ENCODE measurements at regions not wholly inside any gene's neighbourhood (a gene's known extent, or its start where the extent isn't known, plus 50 kb on each side); places are given as distances from the start of the nearest gene placed in this dataset.
A peak's percentile ranks its signal among the peaks of the same experiment; 100 is the strongest.
"Not testable (repeated sequence)": the region's sequence is repeated elsewhere in the genome, so short reads cannot be mapped to it uniquely, and the experiment has no call there.

DNA sequence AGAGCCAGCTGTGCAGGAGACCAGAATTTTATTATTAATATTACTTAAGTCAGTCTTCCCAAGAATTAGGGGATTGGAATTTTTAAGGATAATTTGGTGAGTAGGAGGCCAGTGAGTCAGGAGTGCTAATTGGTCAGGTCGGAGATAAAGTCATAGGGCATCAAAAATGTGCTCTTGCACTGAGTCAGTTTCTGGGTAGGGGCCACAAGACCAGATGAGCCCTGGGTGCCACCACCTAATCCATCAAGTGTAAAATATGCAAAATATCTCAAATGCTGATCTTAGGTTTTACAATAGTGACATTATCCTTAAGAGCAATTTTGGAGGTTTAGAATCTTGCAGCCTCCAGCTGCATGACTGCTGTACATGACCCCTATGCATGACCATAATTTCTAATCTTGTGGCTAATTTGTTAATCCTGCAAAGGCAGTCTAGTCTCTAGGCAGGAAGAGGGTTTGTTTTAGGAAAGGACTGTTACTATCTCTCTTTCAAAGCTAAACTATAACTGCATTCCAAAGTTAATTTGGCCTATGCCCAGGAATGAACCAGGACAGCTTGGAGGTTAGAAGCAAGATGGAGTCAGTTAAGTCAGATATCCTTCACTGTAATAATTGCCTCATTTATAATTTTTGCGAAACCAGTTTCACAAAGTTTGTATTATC, 215.9 kb downstream of the RNF152 start:
- DNase-seq: no peak

DNA sequence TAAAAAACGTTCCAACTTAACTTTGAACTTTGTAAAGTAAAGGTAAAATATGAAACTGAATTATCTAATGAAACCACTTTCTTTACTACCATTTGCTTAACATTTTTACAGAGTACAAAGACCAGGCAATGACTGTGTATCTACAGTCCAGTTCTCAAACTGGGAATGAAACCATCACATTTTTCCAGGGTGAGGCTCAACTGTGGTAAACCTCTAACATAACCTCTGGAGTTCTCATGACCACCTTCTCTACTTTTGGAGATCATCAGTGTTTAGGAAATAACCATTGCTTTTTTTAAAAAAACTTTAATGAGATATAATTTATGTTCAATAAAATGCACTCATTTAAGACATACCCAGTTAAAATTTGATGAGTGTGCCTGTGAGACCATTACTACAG, 223.5 kb downstream of the RNF152 start:
- DNase-seq: no peak

DNA sequence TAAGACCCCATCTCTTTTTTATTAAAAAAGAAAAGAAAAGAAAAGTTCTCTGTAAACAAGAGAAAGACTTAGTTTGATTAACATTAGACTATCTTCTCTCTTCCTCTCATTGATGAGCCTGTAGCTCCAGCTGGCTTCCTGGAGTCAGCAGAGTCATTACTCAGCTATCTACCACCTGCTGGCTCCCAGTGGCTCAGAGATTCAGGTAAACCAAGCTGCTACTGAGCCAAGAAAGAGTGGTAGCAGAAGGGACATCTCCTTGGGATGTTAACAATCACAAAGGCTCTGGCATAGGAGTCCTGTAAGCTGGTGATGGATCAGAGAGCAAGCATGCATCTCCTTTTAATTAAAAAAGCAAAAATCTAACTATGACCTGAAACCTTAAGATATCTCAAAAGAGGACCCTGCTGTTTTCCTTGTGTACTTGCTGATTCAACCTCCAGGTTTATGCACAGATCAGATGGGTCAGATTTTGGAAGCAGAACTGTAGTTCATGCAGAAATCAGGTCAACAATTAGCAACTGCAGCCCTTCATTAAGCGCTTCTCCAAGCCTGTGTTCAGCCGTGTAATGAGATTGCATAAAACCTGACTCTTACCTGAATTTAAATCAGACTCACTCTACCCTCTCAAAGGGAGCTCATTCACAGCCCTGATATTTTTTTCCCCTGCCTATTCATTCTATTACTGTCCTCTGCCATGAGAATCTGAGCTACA, 225.8 kb downstream of the RNF152 start:
- DNase-seq: no peak

DNA sequence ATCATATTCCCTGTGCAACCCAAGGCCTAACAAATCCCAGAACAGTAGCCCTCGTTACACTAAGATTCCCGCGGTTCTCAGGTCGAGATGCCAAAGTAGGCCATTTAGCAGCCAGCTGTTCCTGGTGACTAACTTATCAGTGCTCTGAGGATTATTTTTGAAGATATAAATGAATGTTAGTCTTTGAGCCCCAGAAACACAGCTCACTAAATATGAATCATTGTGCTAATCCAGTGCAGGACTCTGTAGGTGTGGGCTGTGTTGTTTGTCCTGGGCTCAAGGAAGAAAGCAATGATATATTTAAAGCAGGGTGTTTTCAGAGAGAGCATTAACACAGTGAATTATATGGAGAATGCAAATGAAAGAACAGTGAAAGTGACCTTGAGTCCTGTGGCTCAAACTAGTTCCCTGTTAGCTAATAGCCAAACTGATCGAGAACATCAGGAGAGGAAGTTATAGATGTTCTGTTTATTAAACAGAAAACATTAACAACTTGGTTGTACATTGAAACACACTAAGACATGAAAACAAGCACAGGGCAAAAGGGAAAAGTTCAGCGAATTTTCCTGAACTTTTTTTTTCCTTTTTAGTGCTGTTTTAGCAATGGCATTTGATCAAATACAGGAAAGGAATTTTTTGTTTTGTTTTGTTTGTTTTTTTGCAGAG, 228.3 kb downstream of the RNF152 start:
- DNase-seq: no peak

DNA sequence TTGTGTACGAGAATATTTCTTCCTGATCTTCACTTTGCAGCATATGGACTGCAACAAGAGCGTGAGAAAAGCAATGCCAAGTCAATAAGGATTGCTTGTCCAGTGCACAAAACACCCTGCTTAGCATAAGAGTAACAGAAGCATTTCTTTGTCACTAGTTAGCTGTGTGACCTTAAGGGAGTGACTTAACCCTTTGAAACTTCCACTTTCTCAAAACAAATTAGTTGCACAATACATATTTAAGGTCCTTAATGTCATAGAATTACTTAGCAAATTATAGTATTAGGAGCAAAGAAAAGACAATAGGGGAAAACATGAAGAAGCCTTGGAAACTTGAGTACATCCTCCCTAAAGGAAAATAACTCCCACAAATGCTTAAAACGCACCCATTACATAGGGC, 230.1 kb downstream of the RNF152 start:
- no peak for DNase-seq

DNA sequence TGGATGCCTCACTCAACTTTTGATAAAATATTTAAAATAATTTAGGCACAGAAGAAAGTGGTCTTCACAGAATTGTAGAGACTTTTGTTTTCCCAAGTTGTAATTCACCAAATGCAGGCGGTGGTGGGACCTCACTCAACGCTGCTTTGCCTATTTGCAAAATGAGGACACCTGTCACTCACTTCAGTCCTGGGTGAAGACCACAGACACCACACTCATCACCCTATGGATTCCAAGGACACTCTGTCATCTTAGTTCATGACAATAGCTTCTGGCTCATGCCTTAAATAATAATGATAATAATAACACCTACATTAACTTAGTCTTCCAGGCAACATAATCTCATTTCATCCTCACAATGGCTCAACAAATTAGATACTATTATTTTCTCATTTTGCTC, 234.4 kb downstream of the RNF152 start:
- DNase-seq: no peak

DNA sequence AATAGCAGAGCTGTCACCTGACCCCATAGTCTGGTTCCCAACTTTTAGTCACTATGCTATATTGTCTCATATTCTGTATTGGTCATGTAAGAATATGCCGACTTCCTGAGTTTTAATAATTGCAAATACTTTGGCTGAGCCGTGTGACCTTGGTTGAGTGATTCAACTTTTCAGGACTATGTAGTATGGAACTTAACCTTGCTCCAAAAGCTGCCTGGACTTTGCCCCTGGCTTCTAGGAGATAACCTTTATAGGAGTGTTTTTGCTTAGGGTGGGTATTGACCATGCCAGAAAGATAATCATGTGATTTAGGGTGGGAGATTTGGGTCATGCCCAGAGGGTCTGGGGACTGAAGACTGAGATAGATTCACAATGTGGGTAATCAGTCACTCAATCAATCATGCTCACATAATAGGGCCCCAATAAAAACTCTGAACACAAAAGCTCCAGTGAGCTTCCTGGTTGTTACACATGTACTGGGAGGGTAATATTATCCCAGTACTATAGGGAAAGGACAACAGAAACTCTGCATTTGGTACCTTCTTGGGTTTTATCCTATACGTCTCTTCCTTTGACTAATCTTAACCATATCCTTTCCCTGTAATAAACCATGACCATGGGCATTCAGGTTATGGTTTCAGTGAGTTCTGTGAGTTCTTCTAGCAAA, 235.6 kb downstream of the RNF152 start:
- no peak for DNase-seq

DNA sequence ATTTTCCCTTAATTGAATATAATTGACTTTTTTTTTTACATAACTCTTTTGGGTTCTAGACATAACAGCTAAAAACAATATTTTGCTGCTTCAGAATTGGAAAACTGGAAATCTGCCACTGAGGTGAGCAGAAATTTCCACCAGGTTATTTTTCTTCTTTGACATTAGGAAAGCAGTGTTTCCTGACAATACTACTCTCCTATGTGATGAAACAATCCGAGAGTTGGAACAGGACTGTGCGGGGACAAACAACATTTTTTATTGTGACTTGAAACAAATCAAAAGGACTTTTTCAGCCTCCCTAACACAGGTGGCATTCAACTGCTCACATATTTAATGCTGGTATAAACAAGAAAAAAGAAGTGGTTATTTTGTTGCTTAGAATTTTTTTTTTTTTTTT, 237.2 kb downstream of the RNF152 start:
- DNase-seq: no peak

DNA sequence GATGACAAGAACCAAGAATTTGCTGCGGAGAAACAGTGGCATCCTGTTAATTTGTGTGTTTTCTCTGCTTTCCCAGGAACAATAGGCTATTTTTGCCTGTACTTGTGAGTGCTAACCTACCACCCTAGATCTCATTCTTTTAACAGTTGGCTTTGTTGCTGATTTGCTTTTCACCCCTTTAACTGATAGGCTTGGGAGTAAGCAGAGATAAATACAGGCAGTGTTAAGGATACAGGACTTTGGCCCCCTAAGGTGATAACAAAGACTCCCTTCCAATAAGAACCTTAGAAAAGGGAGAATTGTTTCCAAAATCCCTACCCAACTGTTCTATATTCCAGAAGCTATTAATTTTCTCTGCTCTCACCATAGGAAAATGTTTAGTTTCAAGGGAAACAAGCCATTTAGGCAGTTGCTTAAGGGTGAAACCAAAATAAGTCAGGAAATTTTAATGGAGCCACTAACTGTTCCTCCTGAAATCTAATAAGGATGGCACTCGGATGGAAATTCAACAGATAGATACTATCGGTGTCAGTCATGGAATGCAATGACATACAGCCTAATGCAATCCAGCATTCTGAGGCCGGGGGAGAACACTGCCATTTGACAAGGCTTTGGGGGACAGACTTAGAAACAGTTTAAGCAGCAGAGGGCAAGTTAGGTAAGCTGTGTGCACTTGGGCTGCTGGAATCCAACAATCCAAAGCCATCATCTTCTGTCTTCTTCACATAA, 238.8 kb downstream of the RNF152 start:
- DNase-seq: no peak

DNA sequence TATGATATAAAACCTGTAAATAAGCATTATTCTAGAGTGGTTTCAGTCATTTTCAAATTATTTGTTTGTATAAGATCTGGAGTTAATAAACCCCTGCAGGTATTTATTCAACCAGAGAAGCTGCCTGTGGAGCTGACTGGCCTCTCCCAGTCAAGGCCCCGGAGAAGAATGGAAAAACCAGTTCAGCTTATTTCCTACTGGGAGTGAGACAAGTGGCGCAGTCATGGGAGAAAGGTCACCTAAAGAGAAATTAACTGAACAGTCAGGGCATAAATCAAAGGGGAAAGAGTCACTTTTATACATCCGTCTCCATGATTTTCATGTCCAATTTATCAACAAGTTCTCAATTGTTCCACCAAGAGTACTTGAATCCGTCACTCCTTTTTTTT, 240.9 kb downstream of the RNF152 start:
- DNase-seq: peak; percentile 22

DNA sequence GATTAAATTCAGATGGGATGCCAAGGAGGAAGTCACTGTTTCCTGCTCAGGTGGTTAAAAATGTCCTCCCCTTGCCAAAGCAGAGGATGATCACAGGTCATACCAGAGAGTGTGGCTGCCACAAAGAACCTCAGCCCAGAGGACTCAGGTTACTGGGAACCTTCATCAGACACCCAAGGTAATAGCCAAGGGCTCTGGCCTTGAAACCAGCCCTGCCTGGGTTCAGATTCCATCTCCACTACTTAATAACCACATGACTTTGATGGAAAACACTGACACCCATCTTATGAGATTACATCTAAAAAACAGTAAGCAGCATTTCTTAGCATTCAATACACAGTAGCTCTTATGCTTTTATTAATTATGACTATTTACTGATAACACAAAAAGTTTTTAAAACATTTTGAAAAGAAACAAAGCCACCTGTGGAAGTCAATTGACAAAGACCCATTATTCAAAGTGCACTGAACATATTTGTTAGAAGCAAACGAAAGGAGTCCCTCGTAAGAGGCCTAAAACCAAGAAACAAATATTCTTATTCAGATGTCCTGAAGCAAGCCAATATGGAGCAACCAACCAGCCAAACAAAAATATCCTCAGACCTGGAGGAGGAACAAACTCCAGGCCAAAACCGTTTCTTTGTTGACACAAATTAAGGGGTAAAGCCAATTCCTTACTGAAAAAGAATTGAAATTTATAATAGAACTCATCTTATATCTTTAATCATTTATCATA, 241.5 kb downstream of the RNF152 start:
- no peak for DNase-seq

DNA sequence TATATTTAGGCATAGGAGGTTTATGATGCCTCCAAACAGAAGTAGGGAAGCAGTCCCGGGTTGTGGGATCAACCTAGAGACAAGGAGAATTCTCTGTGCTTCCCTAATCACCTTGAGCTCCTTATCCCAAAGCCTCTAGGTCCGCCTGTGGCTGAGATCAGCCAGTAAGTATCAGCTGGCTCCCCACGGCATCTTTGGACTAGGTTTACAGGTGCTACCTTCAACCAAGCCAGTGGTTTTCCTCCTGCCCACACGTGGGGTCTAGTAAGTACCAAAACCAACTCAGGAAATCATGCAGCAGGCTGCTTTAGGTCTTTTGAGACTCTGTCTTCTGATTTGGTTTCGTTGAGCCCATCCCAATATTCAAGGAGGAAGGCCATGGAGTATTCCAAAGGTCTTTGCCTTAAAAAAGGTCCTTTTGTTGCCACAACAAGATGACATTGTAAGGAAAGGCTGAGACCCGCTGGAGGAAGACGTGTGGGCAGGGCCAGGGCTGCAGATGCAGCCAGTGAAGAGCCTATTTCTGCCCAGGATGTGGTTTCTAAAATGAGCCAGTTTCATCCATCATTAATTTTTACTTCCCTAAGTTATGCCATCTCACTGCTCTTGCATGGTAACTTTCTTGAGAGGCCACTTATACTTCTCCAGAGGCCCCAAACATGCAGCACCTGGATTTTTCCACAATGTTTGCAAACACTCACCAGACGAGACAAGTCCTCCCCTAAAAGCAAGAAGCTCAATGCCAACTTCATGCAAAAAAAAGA, 248.7 kb downstream of the RNF152 start:
- peak; percentile 47 for DNase-seq

DNA sequence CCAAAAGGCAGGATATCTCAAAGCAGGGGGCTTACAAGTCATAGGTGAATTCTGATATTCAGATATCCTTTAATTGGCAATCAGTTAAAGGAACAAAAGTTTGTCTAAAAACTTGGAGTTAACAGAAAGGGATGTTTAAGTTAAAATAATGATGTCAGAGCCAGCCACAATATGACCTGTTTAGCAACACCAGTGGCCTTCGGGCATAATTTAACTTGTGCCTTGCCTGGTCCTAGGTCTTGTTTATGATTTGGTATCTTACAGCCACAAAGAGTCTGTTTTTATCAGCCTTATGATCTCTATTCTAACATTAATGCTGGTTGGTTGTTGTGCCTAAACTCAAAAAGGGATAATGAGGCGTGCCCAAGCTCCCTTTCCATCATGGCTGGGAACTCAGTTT, 252.9 kb downstream of the RNF152 start:
- no peak for DNase-seq

DNA sequence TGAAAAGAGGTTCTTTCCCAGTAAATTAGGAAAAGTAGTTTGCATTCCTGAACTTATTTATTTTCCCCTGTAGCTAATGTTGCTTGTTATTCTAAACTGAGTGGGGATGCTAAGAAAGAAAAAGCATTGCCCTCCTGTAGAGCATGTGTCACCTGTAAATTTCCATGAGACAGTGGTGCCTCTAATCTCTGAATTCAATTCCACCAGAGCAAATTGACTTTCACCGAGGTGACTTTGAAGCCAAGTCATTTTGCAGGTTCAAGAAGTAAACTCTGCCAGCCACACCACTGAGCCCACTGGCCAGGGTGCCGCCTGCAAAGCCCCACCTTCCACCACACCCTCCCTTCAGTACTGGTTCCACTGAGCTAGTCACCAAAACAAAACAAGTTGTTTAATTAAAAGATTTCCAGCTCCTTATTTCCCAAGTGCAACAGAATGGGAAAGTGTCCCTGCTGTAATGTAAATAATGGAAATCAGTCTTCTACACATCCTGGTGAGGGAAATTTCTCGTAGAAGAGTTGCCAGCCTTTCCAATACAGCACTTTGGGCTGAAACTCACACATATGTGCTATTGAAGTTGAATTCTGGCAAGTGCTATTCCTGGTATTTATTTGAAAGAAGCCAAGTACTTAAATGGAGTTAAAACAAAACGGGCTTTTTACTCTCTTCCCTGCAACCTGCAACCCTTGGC, 254.8 kb downstream of the RNF152 start:
- DNase-seq: no peak

DNA sequence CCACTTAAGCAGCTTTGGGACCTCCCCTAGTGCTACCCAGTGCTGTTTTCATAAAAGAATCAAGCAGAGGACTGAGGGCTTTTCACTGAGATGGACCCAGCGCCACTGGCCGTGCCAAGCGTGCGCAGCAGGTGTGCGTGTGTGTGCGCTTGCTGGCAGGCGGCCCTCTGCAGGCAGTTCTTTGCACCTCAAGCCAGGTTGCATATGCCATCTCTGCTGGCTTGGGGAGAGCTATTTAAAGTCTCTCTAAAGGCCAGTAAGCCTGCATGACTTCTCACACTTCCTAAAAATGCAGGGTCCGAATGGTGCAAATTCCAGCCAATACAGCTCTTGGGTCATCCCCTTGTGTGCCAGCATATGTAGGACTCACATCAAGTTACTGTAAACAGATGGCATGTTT, 255.5 kb downstream of the RNF152 start:
- peak; percentile 57 for DNase-seq

DNA sequence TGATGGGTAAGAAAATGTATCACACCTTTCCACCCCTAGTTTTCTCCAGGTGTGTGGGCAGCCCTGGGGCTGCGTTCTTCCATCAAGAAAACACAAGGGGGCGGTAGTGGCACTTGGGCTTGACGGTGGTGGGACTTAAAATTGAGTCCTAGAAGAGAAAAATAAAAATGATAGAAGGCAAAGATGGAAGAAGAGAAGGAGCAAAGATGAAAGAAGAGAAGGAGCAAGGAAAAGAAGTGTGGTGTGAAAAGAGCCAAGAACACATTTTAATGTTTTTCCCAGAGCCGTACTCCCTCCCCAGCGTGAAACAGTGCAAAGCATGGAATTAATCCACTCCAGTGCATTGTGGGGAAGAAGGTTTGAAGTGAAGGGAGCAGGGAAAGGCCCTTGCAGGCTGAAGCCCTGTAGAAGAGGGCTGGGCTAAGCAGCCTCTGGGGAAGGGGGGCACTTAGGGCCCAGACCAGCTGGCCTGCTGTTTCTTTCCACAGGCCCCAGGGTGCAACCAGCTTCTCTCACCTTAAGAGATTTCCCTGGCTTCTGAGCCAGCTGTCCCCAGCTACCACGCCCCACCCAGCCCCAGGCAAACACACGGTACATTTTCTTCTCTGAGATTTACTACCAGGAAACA, 256.8 kb downstream of the RNF152 start:
- peak; percentile 68 for DNase-seq

DNA sequence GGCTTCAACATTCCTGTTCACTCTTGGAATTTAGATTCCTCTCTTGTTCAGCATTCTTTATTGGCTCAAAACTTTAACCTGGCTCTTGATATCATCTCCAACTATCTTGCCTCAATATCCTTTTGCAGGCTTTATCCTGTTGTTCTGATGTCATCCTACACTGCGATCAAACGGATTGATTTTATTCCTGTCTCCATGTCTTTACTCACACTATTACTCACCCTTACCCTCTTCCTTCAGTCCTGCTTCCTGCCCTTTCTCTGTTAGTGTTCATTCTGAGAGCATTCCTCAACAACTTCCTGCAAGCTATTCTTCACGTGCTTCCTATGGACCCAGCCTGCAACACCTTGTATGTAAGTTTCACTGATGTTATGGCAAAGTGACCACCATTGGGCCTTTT, 264.7 kb downstream of the RNF152 start:
- DNase-seq: no peak

DNA sequence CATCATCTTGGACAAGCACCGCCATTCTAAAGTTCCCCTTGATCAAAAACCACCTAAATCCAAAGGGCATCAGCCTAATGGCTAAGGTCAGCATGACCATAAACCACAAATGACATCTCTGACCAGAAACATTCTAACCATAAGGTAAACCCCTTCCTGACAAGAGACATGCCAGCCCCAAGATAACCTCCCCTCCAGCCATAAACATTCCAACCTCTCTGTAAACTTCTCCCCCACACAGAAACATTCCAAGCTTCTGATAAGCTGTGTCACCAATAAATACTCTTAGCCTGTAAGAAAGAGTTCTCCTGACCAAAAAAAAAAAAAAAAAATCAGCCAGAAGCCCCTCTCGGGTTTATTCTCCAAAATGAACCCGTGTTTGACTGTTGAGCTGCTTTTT, 268.2 kb downstream of the RNF152 start:
- not testable (repeated sequence) for DNase-seq

DNA sequence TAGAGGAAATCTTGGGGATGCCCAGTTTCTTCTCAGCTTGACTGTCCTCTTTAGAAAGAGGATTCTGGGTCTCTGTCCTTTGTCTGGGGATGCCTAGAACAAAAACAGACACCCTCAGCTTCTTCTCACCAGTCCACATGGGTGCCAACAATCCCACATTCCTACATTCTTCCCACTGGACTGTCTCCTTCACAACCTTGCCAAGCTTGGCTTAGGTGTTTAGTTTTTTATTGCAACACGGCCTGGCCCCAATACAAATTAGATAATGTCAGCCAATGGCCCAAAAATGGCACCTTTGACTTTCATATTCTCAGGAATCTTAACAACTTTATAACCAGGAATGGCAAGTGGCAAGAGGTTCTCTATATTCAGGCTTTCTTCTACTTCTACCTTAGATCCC, 273.0 kb downstream of the RNF152 start:
- DNase-seq: no peak

DNA sequence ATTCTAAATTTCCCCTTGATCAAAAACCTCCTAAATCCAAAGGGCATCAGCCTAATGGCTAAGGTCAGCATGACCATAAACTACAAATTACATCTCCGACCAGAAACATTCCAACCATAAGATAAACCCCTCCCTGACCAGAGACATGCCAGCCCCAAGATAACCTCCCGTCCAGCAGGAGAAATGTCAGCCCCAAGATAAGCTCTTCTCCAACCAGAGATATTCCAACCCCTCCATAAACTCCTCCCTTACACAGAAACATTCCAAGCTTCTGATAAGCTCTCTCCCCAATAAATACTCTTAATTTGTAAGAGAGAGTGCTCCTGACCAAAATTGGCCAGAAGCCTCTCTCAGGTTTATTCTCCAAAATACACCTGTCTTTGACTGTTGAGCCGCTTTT, 274.0 kb downstream of the RNF152 start:
- no peak for DNase-seq

Data from NCI-H774 (cell line).